ENCODE measurements at regions not wholly inside any gene's neighbourhood (a gene's known extent, or its start where the extent isn't known, plus 50 kb on each side); places are given as distances from the start of the nearest gene placed in this dataset.

GRCh38 chr16:35730251-35730650, 2270.8 kb downstream of the TP53TG3F start:
- TF ChIP-seq CTCF (IDR thresholded peaks at IDR 0.05; ENCODE audit: insufficient read depth, low read length) = no peak
- TF ChIP-seq SPI1 (IDR thresholded peaks at IDR 0.05; ENCODE audit: borderline replicate concordance, low read depth) = no peak
- TF ChIP-seq POLR2AphosphoS5 (IDR thresholded peaks at IDR 0.05; ENCODE audit: low read depth) = no peak
- no peak for TF ChIP-seq REST (IDR thresholded peaks at IDR 0.05; ENCODE audit: insufficient replicate concordance, low read depth)
